Fibroblast of mammary gland (primary cell): ENCODE measurements at regions not wholly inside any gene's neighbourhood (a gene's known extent, or its start where the extent isn't known, plus 50 kb on each side); places are given as distances from the start of the nearest gene placed in this dataset.

Experiments
- DNase-seq: peaks from one replicate; pipeline ENCODE4 v3.0.0-alpha.2; 2010; ENCODE audit warnings: low read depth
- H3K4me3 ChIP-seq: 2 replicates; pipeline ENCODE4 v1.5.1; 2011; ENCODE audit warnings: low read depth, mild to moderate bottlenecking, low read length, moderate library complexity; ENCODE audit not compliant: control insufficient read depth
- TF ChIP-seq, protein P1 (sequence below): conservative IDR thresholded peaks from 2 replicates; pipeline ENCODE4 v1.5.1; 2011; ENCODE audit warnings: low read depth, low read length, inconsistent platforms; ENCODE audit not compliant: control insufficient read depth, insufficient read depth

DNA sequence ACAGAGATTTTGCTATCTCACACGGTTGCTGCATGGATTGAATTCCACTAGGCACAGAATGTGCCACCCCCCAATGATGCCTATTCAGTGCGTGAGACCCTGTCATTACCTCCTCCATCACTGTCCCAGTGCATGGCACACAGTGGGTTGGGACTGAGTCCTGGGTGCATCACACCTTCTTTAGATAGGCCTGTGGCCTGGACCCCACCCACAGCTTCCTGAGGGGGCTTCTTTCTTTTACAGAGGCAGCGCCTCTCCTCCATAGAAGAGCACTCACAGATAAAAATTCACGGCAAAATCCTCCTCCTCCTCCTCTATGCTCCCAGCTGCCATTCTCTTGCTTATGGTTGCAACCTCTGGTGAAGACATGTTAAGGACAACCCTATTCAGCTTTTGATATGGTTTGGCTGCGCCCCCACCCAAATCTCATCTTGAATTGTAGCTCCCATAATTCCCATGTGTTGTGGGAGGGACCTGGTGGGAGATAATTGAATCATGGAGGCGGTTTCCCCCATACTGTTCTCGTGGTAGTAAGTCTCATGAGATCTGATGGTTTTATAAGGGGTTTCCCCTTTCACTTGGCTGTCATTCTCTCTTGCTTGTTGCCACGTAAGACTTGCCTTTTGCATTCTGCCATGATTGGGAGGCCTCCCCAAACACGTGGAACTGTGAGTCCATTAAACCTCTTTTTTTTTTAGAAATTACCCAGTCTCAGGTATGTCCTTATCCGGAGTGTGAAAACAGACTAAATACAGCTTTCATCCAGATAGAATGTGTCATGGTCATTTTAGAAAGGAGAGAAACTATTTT lies 147.6 kb downstream of the KLF13 start:
- H3K4me3 ChIP-seq = no peak overlapping the region
- TF ChIP-seq, protein P1, sequence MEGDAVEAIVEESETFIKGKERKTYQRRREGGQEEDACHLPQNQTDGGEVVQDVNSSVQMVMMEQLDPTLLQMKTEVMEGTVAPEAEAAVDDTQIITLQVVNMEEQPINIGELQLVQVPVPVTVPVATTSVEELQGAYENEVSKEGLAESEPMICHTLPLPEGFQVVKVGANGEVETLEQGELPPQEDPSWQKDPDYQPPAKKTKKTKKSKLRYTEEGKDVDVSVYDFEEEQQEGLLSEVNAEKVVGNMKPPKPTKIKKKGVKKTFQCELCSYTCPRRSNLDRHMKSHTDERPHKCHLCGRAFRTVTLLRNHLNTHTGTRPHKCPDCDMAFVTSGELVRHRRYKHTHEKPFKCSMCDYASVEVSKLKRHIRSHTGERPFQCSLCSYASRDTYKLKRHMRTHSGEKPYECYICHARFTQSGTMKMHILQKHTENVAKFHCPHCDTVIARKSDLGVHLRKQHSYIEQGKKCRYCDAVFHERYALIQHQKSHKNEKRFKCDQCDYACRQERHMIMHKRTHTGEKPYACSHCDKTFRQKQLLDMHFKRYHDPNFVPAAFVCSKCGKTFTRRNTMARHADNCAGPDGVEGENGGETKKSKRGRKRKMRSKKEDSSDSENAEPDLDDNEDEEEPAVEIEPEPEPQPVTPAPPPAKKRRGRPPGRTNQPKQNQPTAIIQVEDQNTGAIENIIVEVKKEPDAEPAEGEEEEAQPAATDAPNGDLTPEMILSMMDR = no peak
- no peak for DNase-seq

DNA sequence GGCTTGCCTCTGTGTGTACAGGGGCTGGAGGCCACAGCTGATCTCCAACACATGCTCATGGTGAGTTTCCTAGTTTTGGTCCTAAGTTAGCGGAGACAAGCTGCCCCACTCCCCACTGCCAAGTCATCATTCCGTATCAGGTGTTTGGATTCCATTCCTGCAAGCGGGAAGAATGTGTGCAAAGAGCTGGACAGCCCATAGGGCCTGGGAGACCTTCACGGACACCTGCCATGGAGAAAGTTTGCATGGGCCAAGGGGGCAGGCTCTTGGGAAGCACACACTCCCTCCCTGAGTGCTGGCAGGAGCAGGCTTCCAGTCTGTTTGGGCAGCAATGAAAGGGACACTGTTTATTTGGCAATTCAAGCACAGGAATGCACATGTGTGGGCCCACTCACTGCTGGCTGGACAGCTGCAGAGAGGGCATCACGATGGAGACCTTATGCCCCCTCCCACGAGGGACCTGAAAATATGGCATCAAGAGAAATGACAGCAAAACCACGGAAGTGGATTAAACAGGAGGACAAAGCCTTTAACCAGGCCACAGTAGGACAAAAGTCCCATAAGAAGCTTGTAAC lies 149.7 kb downstream of the KLF13 start:
- TF ChIP-seq, protein P1 = no peak
- no peak overlapping the region for H3K4me3 ChIP-seq
- DNase-seq = no peak

DNA sequence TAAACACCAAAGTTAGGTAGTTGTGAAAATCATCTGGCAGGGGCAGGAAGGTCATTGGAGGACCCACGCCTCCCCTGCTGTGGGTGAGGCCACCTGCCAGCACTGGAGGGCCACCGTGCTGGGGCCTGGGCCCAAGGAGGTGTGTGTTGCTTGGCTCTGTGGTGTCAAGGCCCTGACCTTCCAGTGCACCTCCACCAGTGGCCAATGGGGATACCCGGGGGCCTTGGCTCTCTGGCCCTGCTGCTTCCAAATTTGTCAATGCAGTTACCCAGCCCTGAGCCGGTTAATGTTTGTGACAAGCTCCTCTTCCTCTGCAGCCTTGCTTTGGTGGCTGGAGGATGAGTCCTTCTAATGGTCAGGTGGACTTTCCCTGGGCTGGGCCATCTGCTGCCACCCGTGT lies 150.2 kb downstream of the KLF13 start:
- TF ChIP-seq, protein P1 = no peak
- no peak overlapping the region for H3K4me3 ChIP-seq
- DNase-seq = no peak

DNA sequence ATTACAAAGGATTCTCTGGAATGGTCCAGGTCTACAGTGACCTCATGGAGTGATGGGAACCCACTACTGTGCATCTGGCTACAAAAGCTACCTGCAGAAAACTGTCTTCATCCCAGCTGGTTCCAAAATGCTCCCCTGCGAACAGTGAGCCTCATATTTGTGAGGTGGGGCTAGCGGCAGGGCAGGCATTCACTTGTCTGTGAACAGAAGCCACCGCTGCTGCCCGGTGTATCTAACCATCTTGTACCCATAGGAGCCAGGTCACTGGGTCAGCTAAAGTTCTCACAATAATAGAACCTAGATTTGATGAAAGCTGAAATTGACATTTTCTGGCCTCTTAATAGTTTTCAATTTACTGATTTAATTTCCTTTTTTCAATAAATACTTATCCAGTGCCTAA lies 150.7 kb downstream of the KLF13 start:
- no peak overlapping the region for H3K4me3 ChIP-seq
- TF ChIP-seq, protein P1 = no peak
- no peak for DNase-seq

DNA sequence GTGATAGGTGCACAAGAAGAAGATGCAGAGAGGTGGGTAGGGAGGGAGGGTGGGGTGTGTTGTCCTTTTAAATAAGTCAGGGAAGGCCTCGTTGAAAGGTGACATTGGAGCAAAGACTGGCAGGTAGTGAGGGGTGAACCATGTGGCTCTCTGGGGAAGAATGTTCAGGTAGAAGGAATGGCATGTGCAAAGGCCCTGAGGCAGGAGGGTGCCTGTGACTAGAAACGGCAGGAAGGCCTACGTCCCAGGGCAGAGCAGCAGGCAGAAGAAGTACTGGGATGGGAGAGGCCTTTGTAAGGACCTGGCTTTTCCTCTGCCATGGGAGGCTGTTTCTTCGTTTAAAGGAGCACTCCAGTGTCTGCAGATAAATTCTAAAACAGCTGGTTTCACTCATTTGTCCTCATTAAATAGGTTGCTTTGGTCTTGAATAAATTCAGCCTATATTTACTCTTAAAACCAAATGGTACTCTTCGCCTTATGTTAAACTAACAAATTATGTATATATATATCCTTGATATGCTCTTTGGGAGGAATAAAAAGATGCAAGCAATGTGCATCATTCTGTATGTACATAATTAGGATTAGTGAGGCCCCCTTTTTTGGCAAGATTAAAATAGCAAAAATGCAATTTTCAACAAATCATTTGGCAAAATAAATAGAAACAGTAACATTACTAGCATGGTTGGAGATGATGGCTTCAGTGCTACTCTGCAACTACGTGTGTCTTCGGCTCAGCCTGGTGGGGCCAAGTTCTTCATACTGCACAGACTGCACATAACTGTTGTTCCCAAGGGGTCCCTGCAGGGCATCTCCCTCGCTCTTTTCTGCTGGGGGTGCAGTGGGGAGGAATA lies 151.4 kb downstream of the KLF13 start:
- TF ChIP-seq, protein P1 = no peak
- H3K4me3 ChIP-seq = no peak overlapping the region
- DNase-seq = no peak

DNA sequence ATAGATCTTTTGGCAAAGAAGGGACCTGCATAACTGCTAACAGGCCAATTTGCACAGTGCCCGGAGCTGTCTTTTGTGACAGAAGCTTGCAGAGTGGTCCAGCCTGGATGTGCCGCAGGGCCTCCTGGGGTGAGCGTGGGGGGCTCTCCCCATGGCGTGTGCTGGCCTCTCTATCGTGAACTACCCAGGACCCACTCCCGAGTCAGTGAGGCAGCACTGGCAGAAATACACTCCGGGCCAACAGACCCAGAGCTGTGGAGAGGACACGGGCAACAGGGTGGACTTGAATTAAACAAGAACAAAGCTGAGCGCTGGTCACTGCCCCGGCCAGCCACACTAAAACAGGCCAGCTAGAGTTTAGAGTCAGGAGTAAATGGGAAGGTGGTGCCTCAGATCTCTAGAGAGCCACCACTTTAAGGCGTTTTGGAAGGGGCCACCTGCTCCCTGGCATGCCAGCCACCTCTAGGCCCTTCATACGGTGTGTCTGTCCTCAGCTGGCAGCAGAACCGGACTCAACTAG lies 152.1 kb downstream of the KLF13 start:
- DNase-seq = no peak
- TF ChIP-seq, protein P1 = no peak
- no peak overlapping the region for H3K4me3 ChIP-seq
